C4-2B (cell line): ENCODE measurements at regions not wholly inside any gene's neighbourhood (a gene's known extent, or its start where the extent isn't known, plus 50 kb on each side); places are given as distances from the start of the nearest gene placed in this dataset.

Experiments
- H3K27ac ChIP-seq: fragments of 450-650 bp; 2 replicates; pipeline ENCODE4 v1.5.1; 2017
- CTCF ChIP-seq: fragments of 450-650 bp; conservative IDR thresholded peaks from 2 replicates; pipeline ENCODE4 v1.5.1; 2017; ENCODE audit warnings: mild to moderate bottlenecking
- ZFX ChIP-seq: fragments of 450-650 bp; IDR thresholded peaks from 2 replicates; pipeline ENCODE4 v1.6.1; 2017

- TF ChIP-seq CTCF (no peak), ZFX (no peak)
- H3K27ac ChIP-seq, result no peak overlapping the region
Measured at GRCh38 chr10:88190540-88191235, 327.3 kb downstream of the PTEN start.

GRCh38 chr10:88193018-88193417 lies 329.6 kb downstream of the PTEN start:
- no peak overlapping the region for H3K27ac ChIP-seq
- TF ChIP-seq ZFX (no peak), CTCF (no peak)

GRCh38 chr10:88194041-88194887 lies 330.8 kb downstream of the PTEN start:
- no peak for TF ChIP-seq ZFX
- no peak for TF ChIP-seq CTCF
- H3K27ac ChIP-seq, result no peak overlapping the region

- no peak overlapping the region for H3K27ac ChIP-seq
- TF ChIP-seq ZFX (no peak), CTCF (no peak)
Measured at GRCh38 chr10:88194961-88195367, 331.5 kb downstream of the PTEN start.

GRCh38 chr10:88195841-88196240 lies 332.4 kb downstream of the PTEN start:
- H3K27ac ChIP-seq, result no peak overlapping the region
- TF ChIP-seq CTCF, result no peak
- TF ChIP-seq ZFX, result no peak

- TF ChIP-seq CTCF, result no peak
- no peak for TF ChIP-seq ZFX
- H3K27ac ChIP-seq, result no peak overlapping the region
Measured at GRCh38 chr10:88196291-88196690, 332.9 kb downstream of the PTEN start.

GRCh38 chr10:88198023-88198422 lies 334.6 kb downstream of the PTEN start:
- no peak for TF ChIP-seq CTCF
- TF ChIP-seq ZFX, result no peak
- H3K27ac ChIP-seq, result no peak overlapping the region
